Ovary (tissue), 7 donors: ENCODE measurements at regions not wholly inside any gene's neighbourhood (a gene's known extent, or its start where the extent isn't known, plus 50 kb on each side); places are given as distances from the start of the nearest gene placed in this dataset.
"Not testable (repeated sequence)": the region's sequence is repeated elsewhere in the genome, so short reads cannot be mapped to it uniquely, and the experiment has no call there.

Experiments
- DNase-seq, 5 donors: peaks; one replicate each; pipeline ENCODE4 v3.0.0-alpha.2; 2019 to 2020
- H3K27ac ChIP-seq, 2 donors: fragments of 200-600 bp; one replicate each; pipeline versions ENCODE4 v1.5.1 to v1.8.0; 2019 to 2022
- H3K27me3 ChIP-seq: fragments of 200-600 bp; one replicate; pipeline ENCODE4 v1.8.0; 2022
- H3K36me3 ChIP-seq: fragments of 200-600 bp; sonication (generic); one replicate; pipeline ENCODE4 v1.5.1; 2019
- H3K4me1 ChIP-seq: one replicate; pipeline ENCODE4 v1.8.1; 2013; ENCODE audit warnings: mild to moderate bottlenecking, moderate library complexity; ENCODE audit not compliant: insufficient read depth
- H3K4me3 ChIP-seq: fragments of 200-600 bp; sonication (generic); one replicate; pipeline ENCODE4 v1.5.1; 2017
- H3K9me3 ChIP-seq, 2 donors: fragments of 200-600 bp in 1 of 2; sonication (generic) in 1 of 2; one replicate each; pipeline versions ENCODE4 v1.5.1 to v1.8.1; 2013 to 2019; ENCODE audit warnings: mild to moderate bottlenecking in 1 of 2, moderate library complexity in 1 of 2
- EP300 ChIP-seq: sonication (generic); formaldehyde crosslinking; IDR thresholded peaks from one replicate; pipeline ENCODE4 v1.6.1; 2017; ENCODE audit warnings: antibody characterized with exemption
- POLR2A ChIP-seq: fragments of 450-650 bp; IDR thresholded peaks from one replicate; pipeline ENCODE4 v1.6.1; 2017; ENCODE audit warnings: antibody characterized with exemption, mild to moderate bottlenecking, moderate library complexity
- WGBS, 3 donors: extraction: QIAGEN DNeasy Blood & Tissue Kit in 1 of 3; methylation state at CpG; one replicate each; pipeline versions ENCODE4 v1.1.5 to v1.1.7; 2013 to 2017; 5-methylcytosine and 5-hydroxymethylcytosine counted together
- intact Hi-C, 4 donors: fragments of 100-400 bp; cut with DNase I; formaldehyde crosslinking; loops; one replicate each; pipeline versions ENCODE4 v1.11.0 to v1.15.1; 2022 to 2023
- TF ChIP-seq, protein P1 (sequence below), 3 donors: fragments of 450-650 bp in 2 of 3; fragments of 200-600 bp in 1 of 3; IDR thresholded peaks; one replicate each; pipeline versions ENCODE4 v1.5.1 to v1.8.0; 2016 to 2022; ENCODE audit warnings: antibody characterized with exemption in 3 of 3, mild to moderate bottlenecking in 1 of 3
- donor health status: DM: no; HTN: no; CAD: no; lungs with moderate emphysema.
- donor health status: DM: no; HTN: no; CAD: no.
- donor health status: Bipolar disorder and iron deficiency.
- donor health status: DM: no; HTN: no; CAD: no.
- donor health status: DM: yes; HTN: yes; CAD: no.

DNA sequence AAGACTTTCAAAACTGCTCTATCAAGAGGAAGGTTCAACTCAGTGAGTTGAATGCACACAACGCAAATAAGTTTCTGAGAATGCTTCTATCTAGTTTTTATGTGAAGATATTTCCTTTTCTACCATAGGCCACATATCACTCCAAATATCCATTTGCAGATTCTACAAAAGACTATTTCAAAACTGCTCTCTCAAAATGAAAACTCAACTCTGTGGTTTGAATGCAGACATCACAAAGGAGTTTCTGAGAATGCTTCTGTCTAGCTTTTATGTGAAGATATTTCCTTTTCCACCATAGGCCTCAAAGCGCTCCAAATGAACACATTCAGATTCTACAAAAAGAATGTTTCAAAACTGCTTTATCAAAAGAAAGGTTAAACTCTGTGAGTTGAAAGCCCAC is 1093.1 kb upstream of the DEFB115 start:
- DNase-seq, H3K27ac ChIP-seq, H3K4me1 ChIP-seq, H3K36me3 ChIP-seq, H3K27me3 ChIP-seq, H3K4me3 ChIP-seq, H3K9me3 ChIP-seq, intact Hi-C loops: not testable (repeated sequence)
- 84 to 90% (median 86%) methylated on average over 2 of the region's 2 CpGs for WGBS, 3 donors

DNA sequence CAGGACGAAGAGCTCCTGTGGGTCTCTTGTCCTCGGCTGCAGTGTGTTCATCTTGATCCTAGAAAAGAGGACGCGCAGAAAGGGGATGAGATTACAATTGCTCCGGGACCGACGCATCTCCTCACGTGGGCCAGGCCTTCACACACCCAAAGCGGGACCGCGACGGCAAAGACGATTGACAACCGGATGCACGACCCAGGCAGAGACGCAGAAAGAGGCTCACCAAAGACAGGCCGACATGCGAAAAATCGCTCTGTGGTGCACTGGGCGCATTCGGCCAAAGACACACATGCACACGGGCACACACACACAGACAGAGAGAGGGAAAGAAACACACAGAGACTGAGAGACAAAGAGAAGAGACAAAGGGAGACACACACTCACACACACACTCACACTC is 1089.9 kb upstream of the DEFB115 start:
- Histone ChIP-seq H3K9me3 (no peaks in the 10 kb centered on the region), H3K27ac (no peak overlapping the region), H3K4me3 (no peak overlapping the region), H3K36me3 (no peaks in the 10 kb centered on the region), H3K27me3 (no peaks in the 10 kb centered on the region), H3K4me1 (no peaks in the 10 kb centered on the region)
- intact Hi-C loops = no loop called here
- 91 to 95% (median 92%) methylated on average over 22 of the region's 22 CpGs for WGBS, 3 donors
- peak in 1 of 5 donors; percentile 4 for DNase-seq
- TF ChIP-seq EP300 (no peak), POLR2A (no peak)
- TF ChIP-seq, protein P1, sequence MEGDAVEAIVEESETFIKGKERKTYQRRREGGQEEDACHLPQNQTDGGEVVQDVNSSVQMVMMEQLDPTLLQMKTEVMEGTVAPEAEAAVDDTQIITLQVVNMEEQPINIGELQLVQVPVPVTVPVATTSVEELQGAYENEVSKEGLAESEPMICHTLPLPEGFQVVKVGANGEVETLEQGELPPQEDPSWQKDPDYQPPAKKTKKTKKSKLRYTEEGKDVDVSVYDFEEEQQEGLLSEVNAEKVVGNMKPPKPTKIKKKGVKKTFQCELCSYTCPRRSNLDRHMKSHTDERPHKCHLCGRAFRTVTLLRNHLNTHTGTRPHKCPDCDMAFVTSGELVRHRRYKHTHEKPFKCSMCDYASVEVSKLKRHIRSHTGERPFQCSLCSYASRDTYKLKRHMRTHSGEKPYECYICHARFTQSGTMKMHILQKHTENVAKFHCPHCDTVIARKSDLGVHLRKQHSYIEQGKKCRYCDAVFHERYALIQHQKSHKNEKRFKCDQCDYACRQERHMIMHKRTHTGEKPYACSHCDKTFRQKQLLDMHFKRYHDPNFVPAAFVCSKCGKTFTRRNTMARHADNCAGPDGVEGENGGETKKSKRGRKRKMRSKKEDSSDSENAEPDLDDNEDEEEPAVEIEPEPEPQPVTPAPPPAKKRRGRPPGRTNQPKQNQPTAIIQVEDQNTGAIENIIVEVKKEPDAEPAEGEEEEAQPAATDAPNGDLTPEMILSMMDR (IDR thresholded peaks at IDR 0.05) = no peak

DNA sequence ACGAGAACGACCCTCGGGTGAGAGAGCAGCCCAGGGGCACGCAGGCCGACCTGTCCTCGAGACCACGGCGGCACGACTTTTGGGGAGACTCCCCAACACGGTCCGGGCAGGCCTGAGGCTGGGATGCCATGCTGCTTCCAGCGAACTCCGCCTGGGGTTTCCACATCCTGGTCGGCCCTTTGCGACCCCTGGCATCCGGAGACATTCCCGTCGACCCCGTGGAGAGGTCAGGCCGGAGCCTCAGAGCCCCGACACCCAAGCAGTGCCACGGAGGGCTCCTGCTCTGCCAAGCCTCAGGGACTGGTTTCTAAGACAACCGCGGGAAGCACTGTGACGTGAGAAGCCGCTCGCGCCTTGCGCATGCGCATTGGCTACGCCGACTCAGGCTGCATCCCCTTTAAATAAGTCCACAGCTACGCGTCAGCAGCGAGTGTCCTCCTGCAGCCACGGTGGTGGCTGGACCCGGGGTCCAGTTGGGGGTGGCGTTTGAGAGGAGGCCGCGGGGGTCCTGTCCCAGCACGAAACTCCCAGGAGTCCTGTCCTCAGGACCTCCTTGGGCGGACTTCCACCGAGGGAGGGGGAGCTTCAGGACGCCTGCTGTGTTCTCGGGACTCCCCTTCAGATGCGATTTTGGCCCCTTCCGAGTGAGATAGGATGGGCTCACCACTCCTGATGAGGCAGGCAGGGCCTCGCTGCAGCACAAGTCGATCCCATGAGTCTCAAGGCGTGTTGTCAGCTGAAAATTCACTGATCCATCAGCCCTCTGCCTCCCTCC is 1089.3 kb upstream of the DEFB115 start:
- TF ChIP-seq EP300 (no peak), POLR2A (no peak)
- TF ChIP-seq, protein P1 (IDR thresholded peaks at IDR 0.05) = no peak
- Histone ChIP-seq H3K27me3 (no peaks in the 10 kb centered on the region), H3K9me3 (no peaks in the 10 kb centered on the region), H3K4me1 (no peaks in the 10 kb centered on the region), H3K4me3 (no peak overlapping the region), H3K36me3 (no peaks in the 10 kb centered on the region), H3K27ac (no peak overlapping the region)
- 53 to 71% (median 64%) methylated on average over 50 of the region's 50 CpGs for WGBS, 3 donors
- peak in 2 of 5 donors; percentile 26 to 28 for DNase-seq
- intact Hi-C loops = no loop called here

DNA sequence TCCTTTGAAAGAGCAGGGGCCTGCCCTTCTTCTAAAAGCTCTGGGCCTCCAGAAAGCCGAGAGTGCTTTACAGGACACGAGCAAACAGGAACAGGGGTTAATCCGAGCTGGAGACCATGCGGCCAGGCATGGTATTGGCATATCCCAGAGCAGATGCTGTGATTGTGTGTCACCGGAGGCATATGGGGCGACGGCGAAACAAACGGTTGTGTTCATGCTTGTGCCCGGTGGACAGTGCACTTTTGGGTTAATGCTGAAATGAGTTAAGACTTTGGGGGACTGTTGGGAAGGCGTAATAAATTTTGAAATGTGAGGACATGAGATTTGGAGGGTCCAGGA is 1088.7 kb upstream of the DEFB115 start:
- no peaks in the 10 kb centered on the region for H3K36me3 ChIP-seq
- H3K27ac ChIP-seq = no peak overlapping the region
- WGBS, 3 donors = 82 to 84% (median 84%) methylated on average over 11 of the region's 11 CpGs
- no peaks in the 10 kb centered on the region for H3K9me3 ChIP-seq
- intact Hi-C loops = no loop called here
- H3K4me1 ChIP-seq = no peaks in the 10 kb centered on the region
- TF ChIP-seq EP300 (no peak), POLR2A (no peak)
- TF ChIP-seq, protein P1 (IDR thresholded peaks at IDR 0.05) = no peak
- DNase-seq = no peak
- no peak overlapping the region for H3K4me3 ChIP-seq
- no peaks in the 10 kb centered on the region for H3K27me3 ChIP-seq

DNA sequence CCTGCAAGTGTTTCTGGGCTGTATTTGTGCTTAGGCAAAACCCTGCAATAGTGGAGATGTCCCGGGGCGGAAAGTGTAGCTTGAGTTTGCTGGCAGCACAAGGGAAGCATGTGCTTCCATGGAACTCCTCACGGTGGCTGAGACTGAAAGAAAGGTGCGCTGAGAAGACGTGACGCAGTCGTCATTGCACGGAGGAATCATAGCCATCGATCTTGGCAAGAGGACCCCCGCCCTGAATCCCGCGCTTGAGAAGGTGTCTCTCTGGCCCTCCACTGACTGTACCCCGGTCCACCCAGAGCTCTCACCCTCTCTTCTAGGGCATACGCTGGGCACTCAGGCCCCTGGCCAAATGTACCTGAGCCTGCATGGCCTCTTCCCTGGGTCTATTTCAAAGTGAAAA is 1081.8 kb upstream of the DEFB115 start:
- no peaks in the 10 kb centered on the region for H3K27me3 ChIP-seq
- no peaks in the 10 kb centered on the region for H3K4me1 ChIP-seq
- TF ChIP-seq POLR2A = no peak
- TF ChIP-seq, protein P1 (IDR thresholded peaks at IDR 0.05) = no peak
- no peak for TF ChIP-seq EP300
- WGBS, 3 donors = 80 to 82% (median 81%) methylated on average over 14 of the region's 14 CpGs
- no peaks in the 10 kb centered on the region for H3K36me3 ChIP-seq
- H3K4me3 ChIP-seq = no peak overlapping the region
- H3K9me3 ChIP-seq = no peaks in the 10 kb centered on the region
- intact Hi-C loops = no loop called here
- DNase-seq = no peak
- H3K27ac ChIP-seq = no peak overlapping the region

DNA sequence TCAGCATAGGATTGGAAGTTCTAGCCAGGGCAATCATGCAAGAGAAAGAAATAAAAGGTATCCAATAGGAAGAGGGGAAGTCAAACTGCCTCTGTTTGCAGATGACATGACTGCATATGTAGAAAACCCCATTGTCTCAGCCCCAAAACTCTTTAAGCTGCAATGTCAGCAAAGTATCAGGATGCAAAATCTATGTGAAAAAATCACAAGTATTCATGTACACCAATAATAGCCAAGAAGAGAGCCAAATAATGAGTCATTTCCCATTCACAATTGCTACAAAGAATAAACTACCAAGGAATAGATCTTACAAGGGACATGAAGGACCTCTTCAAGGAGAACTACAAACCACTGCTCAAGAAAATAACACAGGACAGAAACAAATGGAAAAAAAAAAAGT is 1074.3 kb upstream of the DEFB115 start:
- H3K4me1 ChIP-seq, H3K4me3 ChIP-seq, DNase-seq, H3K27ac ChIP-seq, H3K27me3 ChIP-seq, H3K36me3 ChIP-seq, intact Hi-C loops, H3K9me3 ChIP-seq: not testable (repeated sequence)

DNA sequence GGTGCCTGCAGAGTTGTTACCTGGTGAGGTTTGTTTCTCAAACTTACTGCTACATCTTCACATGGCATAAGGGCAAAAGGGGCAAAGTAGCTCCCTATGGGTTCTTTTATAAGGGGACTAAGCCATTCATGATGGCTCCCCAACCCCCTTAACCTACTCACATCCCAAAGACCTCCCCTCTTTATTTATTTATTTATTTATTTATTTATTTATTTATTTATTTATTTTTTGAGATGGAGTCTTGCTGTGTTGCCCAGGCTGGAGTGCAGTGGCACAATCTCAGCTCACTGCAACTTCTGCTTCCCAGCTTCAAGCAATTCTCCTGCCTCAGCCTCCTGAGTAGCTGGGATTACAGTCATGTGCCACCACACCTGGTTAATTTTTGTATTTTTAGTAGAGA is 1065.7 kb upstream of the DEFB115 start:
- DNase-seq, intact Hi-C loops, H3K27me3 ChIP-seq, H3K27ac ChIP-seq, H3K36me3 ChIP-seq, H3K4me1 ChIP-seq, H3K4me3 ChIP-seq, H3K9me3 ChIP-seq: not testable (repeated sequence)

DNA sequence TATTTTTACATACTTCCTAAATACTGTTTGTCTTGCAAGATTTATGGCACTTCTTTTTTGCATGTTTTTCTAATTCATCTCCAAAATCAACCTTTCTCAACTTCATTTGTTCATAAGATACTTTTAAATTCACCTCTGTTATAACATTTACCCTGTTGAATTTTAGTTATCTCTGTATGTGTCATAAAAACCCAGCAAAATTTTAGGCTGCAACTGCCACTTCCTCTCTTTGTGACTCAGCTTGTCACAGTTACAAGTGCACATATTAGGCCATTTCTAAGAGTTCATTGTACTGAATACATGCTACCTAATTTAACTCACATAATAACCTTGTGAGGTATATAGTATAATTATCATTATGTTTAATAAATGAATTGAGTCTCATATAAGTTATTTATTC is 1023.0 kb upstream of the DEFB115 start:
- H3K4me1 ChIP-seq, H3K4me3 ChIP-seq, DNase-seq, H3K9me3 ChIP-seq, H3K36me3 ChIP-seq, intact Hi-C loops, H3K27me3 ChIP-seq, H3K27ac ChIP-seq: not testable (repeated sequence)
